AML-193 (cell line): ENCODE measurements at regions not wholly inside any gene's neighbourhood (a gene's known extent, or its start where the extent isn't known, plus 50 kb on each side); places are given as distances from the start of the nearest gene placed in this dataset.
"Not testable (repeated sequence)": the region's sequence is repeated elsewhere in the genome, so short reads cannot be mapped to it uniquely, and the experiment has no call there.

Source experiments
- DNase-seq, 2 experiments: peaks; one replicate each; lab custom pipeline; 2025; lab: John Stamatoyannopoulos, UW

- no peak for DNase-seq
These were observed 84.6 kb upstream of the WDR72 start for GRCh38 chr15:53843869-53844569.

- no peak for DNase-seq
These were observed 83.7 kb upstream of the WDR72 start for GRCh38 chr15:53843166-53843565.

- DNase-seq: no peak
These were observed 82.2 kb upstream of the WDR72 start for GRCh38 chr15:53841651-53842050.

GRCh38 chr15:53840681-53841080, 81.2 kb upstream of the WDR72 start:
- no peak for DNase-seq

GRCh38 chr15:53837263-53837662, 77.8 kb upstream of the WDR72 start:
- DNase-seq: no peak

GRCh38 chr15:53836618-53837017, 77.2 kb upstream of the WDR72 start:
- DNase-seq: no peak

- no peak for DNase-seq
These were observed 75.8 kb upstream of the WDR72 start for GRCh38 chr15:53835309-53835708.

- no peak for DNase-seq
These were observed 74.8 kb upstream of the WDR72 start for GRCh38 chr15:53834214-53834613.

- DNase-seq: no peak
These were observed 73.7 kb upstream of the WDR72 start for GRCh38 chr15:53833134-53833624.

GRCh38 chr15:53831907-53832770, 72.7 kb upstream of the WDR72 start:
- no peak for DNase-seq

- DNase-seq: no peak
These were observed 71.4 kb upstream of the WDR72 start for GRCh38 chr15:53830707-53831386.

- DNase-seq: no peak
These were observed 70.5 kb upstream of the WDR72 start for GRCh38 chr15:53829923-53830459.

- no peak for DNase-seq
These were observed 70.0 kb upstream of the WDR72 start for GRCh38 chr15:53829471-53829870.

GRCh38 chr15:53827355-53827754, 67.9 kb upstream of the WDR72 start:
- DNase-seq: no peak

- DNase-seq: peak; percentile 1 to 8
These were observed 52.1 kb upstream of the WDR72 start for GRCh38 chr15:53811530-53811929.

GRCh38 chr15:53810306-53810705, 50.8 kb upstream of the WDR72 start:
- DNase-seq: not testable (repeated sequence)
